ENCODE measurements at regions not wholly inside any gene's neighbourhood (a gene's known extent, or its start where the extent isn't known, plus 50 kb on each side); places are given as distances from the start of the nearest gene placed in this dataset.

DNA sequence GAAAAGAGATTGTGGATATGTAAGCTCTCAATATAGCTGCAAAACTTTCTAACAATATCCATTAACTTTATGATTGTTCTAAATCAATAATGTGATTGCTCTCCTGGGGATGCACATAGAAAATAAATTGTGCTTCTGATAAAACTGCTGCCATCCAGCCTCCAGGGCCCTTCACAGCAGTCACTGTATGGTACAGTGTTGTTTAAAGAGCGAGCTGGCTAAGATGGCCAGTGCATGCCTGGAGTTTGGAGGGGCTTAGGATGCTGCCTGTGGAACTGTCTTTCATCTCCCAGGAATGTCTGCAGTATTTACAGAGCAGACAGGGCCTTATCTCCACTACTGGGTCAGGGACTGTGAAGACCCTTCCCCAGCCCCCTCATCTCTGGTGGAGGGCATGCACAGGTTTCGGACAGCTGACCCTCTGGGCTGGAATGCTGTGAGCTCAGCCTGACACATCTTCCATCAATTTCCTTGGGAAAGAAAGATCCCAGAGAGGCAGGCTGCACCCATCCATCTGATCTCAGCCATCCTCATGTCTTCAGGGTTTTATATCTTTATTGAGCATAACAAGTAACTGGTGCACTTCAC is 137.0 kb downstream of the PLPP3 start:
- no peak for DNase-seq (ENCODE audit: low read depth in 2 of 2)

DNA sequence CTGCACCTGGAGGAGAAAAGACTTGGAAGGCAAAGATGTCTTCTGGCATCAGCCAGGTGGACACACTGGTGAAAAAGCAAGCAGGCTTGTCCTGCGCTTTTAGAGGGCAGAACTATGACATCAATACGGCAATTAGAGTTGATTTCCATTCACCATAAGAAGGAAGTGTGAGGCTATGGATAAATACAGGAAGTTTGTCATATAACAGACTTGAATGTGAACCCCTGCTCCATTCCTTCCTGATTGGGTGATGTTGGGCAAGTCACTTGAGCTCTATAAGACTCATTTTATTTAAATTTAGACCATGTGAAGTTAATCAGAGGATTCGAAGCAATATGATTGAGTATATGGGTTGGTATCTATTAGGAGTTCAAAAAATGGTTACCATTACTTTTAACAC is 137.8 kb downstream of the PLPP3 start:
- DNase-seq (ENCODE audit: low read depth in 2 of 2), result no peak

DNA sequence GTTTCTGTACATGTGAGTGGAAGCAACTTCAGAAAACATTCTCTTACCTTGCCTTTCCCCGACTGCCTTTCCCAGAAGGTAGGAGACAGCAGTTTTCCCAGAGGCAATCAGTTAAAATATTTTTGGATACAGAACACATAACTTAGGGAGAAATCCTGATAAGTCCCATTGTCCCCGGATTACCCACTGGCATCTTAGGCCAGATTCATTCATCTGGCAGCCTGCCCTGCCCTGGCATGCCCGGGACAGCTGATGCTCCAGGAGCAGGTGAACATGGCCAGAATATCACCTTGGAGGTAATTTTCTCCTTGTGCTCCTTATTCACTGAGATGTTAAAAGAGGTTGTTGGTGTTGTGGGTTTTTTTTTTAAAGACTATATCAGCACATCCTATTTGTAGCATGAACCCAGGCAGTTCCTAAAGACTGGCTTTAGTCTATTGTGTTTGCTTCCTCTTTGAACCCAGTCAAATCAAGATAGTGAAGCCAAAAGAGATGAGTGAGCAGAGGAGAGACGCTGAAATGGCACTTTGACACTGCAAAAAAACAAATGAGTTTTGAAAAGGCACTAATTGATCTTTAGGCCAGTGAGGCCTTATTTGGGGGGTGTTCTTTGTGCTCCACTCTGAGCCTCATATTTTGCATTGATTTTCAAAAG is 139.6 kb downstream of the PLPP3 start:
- DNase-seq (ENCODE audit: low read depth in 2 of 2), result no peak

DNA sequence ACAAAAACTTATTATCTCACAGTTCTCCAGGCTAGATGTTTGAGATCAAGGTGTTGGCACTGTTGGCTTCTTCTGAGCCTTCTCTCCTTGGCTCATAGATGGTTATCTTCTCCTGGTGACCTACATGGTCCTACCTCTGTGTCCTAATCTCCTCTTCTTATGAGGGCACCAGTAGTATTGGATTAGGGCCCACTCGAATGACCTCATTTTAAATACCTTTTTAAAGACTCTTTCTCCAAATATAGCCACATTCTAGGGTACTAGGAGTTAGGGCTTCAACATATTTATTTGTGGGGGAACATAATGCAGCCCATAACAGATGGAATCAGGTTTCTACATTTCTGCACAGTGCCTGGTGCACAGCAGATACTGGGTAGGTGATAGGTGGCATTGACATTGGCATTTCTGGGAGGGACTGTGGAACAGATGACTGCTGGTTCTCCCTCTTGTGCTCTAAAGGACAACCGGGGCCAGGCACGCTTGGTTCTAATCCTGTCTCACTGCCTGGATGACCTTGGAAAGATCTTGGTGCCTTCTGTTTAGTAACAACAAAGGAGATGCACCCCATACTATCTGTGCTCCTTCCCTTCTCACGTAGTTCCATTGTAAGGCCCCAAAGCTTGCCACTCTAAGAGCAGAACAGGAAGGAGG is 140.3 kb downstream of the PLPP3 start:
- DNase-seq (ENCODE audit: low read depth in 2 of 2), result no peak

DNA sequence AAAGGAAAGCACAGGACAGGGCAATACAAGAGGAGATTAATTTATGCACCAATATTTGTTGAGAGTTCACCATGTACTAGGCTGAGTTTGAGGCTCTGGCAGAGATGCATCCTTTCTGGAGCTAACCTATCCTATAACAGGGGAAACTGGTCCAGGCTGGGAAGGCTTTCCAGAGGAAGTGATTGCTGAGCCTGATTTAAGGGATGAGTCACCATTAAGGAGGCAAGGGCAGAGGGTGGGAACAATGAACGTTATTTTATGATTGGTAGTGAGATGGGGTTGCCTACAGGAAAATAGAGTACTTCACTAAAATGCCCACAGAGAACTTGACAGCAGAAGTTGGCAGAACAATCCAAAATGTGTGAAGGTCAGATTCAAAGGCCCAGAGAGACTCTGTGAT is 141.4 kb downstream of the PLPP3 start:
- no peak for DNase-seq (ENCODE audit: low read depth in 2 of 2)

DNA sequence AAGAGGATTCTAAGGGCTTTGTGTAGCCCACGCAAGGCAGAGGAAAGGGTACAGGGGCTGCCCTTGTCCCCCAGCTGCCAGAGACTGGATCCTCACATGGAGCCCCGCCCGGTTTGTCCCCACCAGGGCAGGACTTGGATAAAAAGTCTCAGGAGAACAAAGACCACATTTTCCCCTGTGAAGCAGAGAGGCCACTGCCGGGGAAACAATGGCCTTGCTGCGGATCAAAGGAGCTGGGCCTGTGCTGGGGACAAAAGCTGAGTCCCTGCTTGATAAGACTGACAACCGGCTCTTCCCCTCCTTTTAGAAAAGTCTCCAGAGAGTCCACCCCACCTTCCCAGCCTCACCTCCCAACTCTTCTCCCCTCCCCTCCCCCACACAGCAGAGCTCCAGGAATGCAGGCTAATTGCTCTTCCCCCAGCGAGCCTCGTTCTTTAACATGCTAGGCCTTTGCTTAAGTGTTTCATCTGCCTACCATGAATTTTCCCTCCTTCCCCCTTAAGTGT is 142.4 kb downstream of the PLPP3 start:
- DNase-seq (ENCODE audit: low read depth in 2 of 2), result no peak

DNA sequence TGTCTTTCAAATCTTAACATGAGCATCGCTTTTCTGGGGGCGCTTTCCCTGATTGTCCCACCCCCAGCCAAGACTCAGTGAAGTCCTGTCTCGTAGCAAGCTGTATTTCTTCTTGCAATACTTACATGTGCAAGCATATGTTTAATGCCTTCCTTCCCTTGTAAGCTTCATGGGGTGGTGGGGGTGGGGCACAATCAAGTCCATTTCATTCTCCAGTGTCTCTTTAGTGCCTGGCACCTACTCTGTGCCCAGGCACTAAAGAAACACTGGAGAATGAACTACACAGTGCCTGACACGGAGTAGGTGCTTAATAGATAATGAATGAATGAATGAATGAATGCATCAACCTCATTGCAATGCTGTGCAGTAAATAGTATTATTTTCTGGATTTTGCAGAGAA is 143.1 kb downstream of the PLPP3 start:
- DNase-seq (ENCODE audit: low read depth in 2 of 2), result no peak

DNA sequence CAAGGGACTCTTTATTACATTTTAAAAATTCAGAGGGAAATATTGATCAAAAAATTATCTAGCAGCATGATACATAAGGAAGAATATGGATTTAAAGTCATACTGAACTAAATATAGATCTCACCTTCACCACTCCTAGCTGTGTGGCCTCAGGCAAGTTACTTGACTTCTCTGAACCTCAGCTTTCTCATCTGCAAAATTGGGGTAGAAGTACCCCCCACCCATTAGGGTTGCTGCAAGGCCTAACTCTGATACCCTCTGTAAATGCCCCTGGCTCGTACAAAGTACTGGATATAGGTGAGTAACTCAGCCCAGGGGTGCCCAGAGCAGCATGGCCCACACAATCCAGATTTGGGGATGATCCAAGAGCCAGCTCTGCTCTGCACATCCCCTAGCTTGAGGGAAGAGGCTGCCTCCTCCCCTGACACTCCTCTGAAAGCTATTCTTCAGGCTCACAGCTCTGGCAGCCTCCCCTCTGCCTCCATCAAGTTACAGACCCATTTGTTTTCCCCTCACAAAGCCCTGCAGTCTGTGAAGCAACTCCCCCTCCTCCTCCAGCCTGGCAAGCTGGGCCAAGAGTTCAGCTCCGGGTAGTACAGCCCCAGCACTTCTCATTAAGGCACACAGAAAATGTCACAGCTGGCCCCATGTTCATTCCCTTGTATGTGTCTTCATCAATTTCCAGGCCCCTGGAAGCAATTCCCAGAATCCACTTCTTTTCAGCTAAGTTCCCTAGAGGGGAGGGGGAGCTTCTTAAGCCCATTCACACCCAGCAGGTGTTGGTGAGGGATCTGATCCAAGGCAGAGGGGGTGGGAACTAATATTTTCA is 143.7 kb downstream of the PLPP3 start:
- no peak for DNase-seq (ENCODE audit: low read depth in 2 of 2)

DNA sequence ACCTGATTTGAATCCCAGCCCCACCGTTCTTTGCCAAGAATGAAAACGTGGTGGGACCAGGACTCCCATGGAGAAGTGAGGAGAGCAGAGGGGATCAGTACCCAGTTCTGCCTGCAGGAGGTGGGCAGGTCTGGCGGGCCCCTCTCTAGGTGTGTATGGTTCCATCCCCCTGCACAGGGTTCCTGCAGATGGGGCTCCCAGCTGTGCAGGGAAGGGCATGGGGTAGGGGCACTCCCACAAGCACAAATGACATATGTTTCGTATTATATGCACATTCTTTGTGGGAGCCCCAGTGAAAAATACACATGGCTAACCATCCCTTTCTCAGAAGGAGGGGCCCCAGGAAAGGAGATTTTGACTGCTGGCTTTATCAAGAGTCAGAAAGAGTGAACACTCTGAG is 144.6 kb downstream of the PLPP3 start:
- DNase-seq (ENCODE audit: low read depth in 2 of 2), result no peak

DNA sequence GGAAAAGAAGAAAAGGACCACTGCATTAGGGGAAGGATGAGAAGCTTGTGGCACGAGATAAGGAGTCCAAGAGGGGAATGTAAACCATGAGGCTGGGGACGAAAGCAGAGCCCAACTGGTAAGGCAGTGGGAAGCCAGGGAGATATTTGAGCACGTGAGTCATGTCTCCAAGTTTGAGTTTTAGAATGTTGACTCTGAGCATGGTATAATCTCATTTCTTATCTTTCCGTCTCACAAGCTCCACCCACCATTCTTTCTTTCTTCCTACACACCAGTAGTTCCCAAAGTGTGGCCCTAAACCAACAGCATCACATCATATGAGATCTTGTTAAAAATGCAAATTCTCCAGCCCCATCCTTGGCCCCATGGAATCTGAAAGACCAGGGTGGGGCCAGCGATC is 145.3 kb downstream of the PLPP3 start:
- no peak for DNase-seq (ENCODE audit: low read depth in 2 of 2)

DNA sequence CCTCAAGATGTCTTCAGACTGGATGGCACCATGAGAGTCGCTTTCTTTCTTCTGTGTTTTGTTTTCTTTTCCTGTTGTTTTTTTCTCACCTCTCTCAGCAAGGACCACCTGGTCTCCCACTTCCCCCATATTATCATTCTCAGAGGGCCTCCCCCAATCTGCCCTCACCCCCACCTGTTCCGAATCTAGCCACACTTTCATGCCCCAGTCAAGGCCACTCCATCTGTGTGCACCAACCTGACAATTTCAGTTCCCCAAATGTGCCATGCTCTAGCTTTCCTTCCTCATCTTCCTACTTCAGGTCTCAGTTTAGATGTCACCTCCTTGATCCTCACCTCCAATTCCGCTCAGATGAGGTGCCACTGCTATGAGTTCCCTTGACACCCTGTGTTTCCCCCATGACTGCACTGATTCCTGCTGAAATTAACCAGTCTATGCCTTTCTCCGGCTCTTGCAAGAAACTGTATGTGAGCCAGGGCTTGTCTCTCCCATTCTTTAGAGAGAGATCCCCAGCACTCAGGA is 146.2 kb downstream of the PLPP3 start:
- no peak for DNase-seq (ENCODE audit: low read depth in 2 of 2)

DNA sequence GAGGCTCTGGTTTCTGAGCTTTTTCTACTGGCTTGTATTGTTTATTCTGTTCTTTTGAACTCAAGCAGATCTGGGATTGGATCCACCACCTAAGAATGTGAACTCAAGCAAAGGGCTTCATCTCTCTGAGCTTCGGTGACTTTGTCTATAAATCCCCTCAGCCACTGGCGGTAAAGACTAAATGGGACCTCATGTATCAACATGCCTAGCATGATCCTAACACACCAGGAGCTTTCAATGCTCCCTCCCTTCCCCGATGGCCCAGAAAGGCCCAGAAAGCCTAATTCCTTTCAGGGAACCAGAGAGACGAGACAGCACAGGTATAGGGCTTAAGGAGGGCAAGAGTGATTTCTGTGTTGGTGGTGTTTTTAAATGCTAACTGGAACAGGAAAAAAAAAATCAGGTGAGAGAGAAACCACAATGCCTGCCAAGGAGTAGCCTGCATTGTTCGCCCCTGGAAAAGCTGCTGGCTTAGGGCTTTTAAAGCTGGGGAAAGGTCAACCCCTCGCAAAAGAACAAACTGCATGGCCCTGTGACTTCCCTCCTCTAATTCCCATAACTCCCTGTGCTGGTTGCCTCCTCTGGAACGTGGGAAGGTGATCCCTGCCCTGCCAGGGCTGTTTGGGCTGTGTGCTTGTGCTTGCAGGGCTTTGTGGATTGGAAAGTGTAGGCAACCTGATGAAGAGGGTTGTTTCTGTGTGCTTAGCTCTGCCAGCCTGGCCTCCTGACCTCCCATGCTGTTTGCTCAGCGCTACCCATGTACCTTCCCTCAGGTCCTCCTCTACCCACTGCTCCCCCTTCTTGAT is 147.0 kb downstream of the PLPP3 start:
- no peak for DNase-seq (ENCODE audit: low read depth in 2 of 2)

DNA sequence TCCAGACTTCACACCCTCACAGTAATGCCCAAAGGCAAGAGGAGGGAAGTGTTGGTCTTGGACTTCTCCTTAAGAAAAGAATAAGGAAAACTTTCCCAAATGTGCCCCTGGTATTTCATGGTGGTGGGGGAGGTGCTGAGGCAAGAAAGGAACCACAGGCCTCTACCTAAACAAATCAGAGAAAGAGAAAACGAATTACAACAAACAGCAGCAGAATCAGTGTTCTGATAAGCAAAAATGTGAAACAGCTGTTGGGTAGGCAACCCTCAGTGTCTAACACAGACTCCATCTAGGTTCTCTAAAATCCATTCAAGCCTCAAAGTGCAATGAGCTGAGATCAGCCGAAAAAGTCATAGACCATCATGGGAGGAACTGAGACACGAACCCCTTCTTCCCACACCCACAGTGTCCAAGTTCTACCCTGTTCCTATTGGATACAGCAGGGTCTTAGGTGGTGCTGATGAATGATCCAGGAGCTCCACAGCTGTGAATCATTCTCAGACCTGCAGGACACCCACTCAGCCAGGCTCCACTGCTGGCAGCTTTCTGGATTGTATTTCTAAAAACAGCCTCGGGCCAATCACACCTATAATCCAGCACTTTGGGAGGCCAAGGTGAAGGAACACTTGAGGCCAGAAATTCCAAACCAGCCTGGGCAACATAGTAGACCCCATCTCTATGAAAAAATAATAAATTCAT is 149.1 kb downstream of the PLPP3 start:
- DNase-seq (ENCODE audit: low read depth in 2 of 2), result no peak

DNA sequence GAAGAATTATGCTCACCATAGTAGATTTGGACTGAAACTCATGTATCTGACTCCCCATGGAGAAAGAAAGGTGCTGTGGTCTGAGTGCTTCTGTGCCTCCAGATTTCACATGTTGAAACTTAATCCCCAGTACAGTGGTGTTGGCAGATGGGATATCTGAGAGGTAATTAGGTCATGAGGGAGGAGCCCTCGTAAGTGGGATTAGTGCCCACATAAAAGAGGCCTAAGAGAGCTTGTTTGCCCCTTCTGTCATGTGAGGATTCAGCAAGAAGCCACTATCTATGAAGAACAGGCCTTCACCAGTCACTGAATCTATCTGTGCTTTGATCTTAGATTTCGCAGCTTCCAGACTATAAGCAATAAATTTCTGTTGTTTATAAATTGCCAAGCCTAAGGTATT is 150.1 kb downstream of the PLPP3 start:
- no peak for DNase-seq (ENCODE audit: low read depth in 2 of 2)

DNA sequence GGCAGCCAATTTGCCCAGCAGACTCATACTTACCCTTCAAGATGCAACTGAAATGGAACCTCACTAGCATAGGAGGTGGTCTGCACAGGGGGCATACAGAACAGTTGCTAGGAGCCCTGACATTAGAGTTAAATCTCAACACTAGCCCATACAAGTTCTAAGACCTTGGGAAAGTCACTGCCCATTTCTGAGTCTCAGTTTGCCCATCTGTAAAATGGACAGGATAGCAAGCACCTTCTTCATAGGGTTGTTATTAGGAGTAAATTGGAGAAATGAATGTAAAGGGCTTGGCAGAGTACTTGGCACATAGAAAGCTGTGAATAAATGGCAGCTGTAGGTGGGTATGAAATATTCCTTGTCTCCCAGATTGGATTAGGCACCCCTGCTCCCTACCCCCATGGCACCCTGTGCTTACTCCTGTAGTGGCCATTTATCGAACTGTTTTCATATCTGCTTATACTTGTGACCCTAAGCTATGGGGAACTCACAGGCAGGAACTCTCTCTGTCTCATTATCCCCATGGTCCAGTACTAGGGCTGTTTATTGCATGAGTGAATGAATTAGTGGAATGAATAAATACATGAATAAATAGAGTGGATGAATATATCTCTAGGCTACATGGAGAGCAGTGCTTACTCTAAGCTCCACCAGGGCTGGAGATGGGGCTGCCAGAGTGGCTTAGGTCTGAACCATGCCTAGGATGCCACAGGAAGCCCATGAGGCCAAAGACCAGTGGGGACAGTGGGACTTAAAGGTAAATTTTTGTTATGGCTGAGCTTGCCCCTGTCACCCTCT is 152.6 kb downstream of the PLPP3 start:
- DNase-seq (ENCODE audit: low read depth in 2 of 2), result no peak

DNA sequence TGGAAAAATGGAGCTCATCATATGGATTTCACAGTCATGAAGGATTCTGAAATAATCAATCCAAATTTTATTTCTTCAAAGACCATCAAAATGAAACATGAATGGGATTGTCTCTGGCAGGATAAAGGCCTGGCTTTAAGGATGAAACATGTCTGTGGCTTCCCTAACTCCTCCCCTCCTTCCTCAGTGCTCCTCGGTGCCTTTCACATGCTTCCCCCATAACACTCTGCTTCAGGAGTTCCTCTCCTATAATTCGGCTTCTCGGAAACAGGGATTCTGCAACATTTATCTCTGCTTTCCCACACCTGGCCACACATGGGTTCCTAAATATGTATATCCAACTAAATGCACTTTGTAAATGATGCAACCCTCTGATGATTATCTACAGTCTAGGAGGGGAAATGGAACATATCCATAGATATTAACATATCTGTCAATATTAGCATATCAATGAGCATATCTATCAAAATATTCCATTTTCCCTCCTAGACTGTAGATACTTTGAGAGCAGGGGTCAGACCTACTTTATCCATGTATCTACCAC is 153.8 kb downstream of the PLPP3 start:
- no peak for DNase-seq (ENCODE audit: low read depth in 2 of 2)

DNA sequence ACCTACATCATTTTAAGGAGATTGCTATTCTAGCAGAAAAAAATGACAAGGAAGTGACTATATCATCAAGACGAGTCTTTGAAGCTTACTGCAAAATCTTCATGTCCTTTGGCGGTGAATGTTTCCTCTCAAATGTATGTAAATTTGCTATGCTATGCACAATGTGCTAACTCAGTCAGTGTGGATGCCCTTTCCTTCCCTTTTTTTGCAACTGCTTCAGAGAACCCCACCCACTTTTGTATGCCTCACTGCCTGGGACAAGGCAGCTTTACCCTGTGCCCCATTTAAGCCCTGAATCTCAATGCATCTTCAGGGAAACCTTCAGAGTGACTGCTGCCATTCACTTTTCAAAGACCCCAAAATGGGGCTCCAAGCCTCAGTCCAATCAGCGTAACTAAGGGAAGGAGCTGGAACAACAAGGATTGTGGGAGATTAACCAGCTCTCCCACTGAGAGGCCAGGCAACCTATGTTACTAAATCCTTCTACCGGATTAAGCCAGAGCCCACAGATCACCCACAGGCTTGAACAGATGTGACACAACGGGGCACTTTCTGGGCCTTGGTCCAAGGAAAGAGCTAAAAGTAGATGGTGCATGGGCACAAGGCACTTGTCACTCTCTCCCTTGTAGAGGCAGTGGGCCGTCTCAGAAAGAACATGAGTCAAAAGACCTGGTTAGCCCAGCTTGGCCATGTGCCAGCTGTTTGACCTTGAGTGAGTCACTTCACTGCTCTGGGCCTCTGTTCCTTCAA is 154.4 kb downstream of the PLPP3 start:
- no peak for DNase-seq (ENCODE audit: low read depth in 2 of 2)

DNA sequence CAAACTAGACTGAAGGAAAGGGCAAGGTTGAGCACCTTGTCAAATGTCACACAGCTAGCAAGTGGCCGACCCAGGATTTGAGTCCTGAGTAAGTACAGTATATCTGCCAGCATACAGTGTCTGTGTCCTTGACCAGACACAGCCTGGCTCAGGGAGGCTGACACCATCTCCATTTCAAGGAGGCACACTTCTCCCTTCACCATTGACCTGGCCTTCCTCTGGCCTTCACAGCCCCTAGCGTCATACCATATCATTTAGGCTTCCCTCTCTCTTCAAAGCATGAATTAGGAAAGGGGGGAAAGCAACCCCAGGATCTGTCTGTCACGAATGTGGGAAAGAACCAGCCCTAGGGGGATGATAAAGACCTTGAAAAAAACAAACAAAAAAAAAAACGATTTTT is 155.6 kb downstream of the PLPP3 start:
- no peak for DNase-seq (ENCODE audit: low read depth in 2 of 2)

DNA sequence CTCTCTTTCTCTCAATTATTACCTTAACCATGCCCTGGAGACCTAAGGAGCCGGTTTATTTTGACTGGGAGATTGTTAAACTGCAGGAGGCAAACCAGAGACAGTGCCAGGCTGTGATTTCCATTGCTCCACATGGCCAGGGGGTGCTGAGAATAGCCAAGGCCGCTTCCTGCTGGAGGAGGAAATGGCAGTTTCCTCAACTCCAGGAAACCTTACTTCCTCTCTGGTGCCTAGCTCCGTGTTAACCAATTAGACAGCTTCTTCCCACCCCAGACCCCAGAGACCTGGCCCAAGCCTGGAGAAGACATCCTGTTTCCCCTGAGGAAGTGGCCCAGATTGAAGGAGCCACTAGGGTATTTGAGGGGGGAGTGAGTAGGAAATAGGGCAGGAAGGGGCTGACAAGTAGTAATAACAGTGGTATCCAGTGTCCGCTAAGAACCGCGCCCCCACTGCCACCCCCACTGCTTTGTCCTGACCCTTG is 161.2 kb downstream of the PLPP3 start:
- no peak for DNase-seq (ENCODE audit: low read depth in 2 of 2)
